GM12892 (cell line): ENCODE measurements at regions not wholly inside any gene's neighbourhood (a gene's known extent, or its start where the extent isn't known, plus 50 kb on each side); places are given as distances from the start of the nearest gene placed in this dataset.

ENCODE experiments used
- POLR2A ChIP-seq: IDR thresholded peaks from 2 replicates; pipeline ENCODE4 v1.6.1; 2011; ENCODE audit warnings: low read depth, low read length, control low read depth
- POLR2AphosphoS5 ChIP-seq: IDR thresholded peaks from 2 replicates; pipeline ENCODE4 v1.6.1; 2011; ENCODE audit warnings: low read depth, low read length, control low read depth
- TAF1 ChIP-seq: IDR thresholded peaks from 2 replicates; pipeline ENCODE4 v1.6.1; 2011; ENCODE audit warnings: low read depth, mild to moderate bottlenecking, control low read depth, low read length, borderline replicate concordance

- TF ChIP-seq POLR2AphosphoS5, result no peak
- no peak for TF ChIP-seq POLR2A
- TF ChIP-seq TAF1, result no peak
These were observed 64.7 kb upstream of the CREB3L1 start for GRCh38 chr11:46212720-46213119.
